ENCODE measurements at regions not wholly inside any gene's neighbourhood (a gene's known extent, or its start where the extent isn't known, plus 50 kb on each side); places are given as distances from the start of the nearest gene placed in this dataset.

DNA sequence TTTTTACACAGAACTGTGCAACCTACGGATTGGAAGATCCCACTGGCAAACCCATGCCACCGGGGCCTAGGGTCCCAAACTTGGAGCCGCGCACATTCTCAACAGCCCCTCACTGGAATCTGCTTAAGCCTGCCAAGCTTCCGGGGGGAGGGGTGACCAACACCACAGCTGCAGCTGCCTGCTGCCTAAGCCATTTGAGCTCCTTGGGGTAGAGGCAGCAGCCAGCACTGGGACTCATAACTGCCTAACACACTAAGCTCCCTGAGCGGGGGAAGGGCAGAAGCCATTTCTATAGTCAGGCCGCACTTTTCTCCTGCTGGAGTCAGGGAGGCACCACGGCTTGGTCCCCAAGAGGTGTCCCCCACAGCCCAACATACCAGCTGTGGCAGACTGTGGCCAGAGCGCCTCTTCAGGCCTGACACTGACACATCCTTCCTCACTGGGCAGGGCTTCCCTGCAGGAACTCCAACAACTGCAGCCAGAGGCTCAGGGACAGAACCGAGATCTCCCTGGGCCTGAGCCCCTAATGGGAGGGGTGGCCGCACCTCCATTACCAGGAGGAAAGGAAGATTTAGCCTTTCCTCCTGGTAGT lies 270.3 kb upstream of the ECI2 start:
- TF ChIP-seq, protein P1, sequence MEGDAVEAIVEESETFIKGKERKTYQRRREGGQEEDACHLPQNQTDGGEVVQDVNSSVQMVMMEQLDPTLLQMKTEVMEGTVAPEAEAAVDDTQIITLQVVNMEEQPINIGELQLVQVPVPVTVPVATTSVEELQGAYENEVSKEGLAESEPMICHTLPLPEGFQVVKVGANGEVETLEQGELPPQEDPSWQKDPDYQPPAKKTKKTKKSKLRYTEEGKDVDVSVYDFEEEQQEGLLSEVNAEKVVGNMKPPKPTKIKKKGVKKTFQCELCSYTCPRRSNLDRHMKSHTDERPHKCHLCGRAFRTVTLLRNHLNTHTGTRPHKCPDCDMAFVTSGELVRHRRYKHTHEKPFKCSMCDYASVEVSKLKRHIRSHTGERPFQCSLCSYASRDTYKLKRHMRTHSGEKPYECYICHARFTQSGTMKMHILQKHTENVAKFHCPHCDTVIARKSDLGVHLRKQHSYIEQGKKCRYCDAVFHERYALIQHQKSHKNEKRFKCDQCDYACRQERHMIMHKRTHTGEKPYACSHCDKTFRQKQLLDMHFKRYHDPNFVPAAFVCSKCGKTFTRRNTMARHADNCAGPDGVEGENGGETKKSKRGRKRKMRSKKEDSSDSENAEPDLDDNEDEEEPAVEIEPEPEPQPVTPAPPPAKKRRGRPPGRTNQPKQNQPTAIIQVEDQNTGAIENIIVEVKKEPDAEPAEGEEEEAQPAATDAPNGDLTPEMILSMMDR (IDR thresholded peaks at IDR 0.05) = no peak
- TF ChIP-seq POLR2A (IDR thresholded peaks at IDR 0.05) = no peak

Measured in adrenal gland (tissue), 5 donors.